ENCODE measurements at regions not wholly inside any gene's neighbourhood (a gene's known extent, or its start where the extent isn't known, plus 50 kb on each side); places are given as distances from the start of the nearest gene placed in this dataset.
"Not testable (repeated sequence)": the region's sequence is repeated elsewhere in the genome, so short reads cannot be mapped to it uniquely, and the experiment has no call there.

DNA sequence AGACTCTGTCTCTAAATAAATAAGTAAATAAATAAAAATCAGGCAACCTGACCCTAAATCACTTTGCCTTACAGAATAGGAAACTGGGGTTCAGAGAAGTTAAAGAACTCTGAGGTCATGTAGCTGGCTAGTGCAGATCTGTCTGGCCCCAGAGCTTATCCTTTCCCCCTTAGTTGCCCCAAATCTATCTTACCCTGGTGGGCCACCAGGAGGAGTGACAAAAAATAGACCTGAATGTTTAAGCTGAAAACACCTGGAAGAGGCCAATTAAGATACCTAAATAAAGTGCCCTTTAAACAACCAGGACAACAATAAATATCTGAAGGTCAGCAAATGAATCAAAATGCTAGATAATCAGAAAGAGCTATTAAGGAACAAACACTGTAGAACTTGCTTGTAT is 59.7 kb downstream of the TEX35 start:
- no peak for DNase-seq

DNA sequence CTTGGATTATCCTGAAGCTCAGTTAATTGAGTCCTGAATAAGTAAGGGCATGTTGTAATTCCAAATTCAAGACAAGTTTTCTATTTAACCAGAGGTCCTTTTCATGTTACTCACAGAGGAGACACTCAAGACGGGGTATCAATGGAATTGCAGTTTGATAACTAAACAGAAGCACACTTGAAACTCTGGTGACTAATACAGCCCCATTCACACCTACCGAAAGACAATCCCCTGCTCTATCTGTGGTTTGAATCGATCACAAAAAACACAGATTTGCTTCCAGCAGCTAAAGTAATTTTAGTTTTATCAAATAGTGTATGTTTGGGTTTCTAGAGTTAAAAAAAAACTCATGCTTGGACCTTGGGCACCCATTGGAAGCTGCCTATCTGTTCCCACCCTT is 60.4 kb downstream of the TEX35 start:
- DNase-seq, result no peak

DNA sequence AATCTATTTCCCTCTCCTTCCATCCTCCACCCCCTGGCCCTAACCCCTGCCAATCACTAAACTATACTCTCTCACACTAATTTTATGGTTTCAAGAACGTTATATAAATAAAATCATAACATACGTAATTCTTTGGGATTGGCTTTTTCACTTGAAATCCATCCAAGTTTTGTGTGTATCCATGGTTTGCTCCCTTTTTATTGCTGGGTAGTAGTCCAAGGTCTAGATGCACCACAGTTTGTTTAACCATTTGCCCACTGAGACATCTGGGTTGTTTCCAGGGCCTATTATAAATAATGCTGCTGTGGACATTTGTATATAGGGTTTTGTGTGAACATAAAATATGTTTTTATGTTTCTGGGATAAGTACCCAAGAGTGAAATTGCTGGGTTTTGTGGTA is 61.4 kb downstream of the TEX35 start:
- DNase-seq, result no peak

DNA sequence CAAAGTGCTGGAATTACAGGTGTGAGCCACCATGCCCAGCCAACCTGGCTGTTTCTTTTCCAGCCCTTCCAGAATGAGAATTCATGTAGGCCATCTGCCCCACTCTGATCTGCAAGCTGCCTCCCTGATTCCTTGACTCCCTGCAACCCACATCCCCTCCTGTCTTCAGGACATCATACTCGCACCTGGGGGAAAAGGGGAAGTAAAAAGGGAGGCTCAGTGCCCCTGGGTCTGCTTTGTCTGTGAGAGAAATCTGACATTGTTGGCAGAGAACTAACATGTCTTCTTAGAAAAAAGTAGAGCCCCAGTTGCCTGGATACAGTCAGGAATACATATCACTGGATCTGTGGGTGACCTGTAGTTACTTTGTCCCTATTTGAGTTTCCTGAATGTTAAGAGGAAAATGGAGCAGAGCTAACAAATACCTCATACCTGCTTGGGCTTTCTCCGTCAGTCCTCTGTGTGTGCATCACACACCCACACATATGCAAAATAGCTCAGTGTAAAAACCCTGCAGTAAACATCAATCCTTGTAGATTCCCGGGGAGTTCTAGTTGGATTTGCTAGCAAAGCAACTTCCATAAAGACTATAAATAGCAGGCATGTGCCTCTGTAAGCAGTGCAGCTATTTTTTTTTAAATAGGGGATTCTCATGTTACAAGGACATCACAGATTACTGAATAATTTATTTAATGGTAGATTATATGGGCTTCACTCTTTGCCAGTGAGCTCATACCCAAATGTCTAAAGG is 62.9 kb downstream of the TEX35 start:
- DNase-seq, result no peak

DNA sequence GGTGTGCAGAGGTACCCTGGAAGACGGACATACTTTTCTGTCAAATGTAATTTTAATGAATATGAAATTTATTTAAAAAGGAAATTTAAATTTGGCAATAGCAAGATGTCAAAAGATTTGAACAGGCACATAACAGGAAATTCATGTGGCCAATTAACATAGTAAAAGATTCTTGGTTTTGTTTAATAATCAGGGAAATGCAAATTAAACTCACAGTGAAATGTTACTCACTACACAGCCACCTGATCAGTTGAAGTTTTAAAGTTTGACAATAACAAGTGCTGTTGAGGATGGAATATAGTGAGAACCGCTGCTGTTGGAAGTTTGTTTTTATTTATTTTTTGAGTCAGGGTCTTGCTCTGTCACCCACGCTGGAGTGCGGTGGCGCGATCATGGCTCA is 63.9 kb downstream of the TEX35 start:
- no peak for DNase-seq

DNA sequence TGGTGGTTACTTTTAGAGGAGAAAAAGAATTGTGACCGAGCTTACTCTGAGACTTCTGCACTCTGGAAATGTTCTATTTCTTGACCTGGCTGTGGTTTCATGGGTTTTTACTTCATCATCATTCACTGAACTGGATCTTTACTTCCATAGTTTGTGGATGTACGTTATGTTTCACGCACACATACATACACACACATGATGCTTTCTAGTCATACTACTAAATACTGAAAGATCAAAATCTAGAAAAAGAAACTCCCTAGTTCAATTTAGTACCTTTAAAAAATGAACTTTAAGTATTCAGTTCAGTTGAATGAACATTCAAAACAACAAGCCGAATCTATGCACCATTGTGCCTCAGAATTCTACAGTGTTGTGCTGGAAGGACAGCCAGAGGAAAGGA is 65.0 kb downstream of the TEX35 start:
- DNase-seq, result no peak

DNA sequence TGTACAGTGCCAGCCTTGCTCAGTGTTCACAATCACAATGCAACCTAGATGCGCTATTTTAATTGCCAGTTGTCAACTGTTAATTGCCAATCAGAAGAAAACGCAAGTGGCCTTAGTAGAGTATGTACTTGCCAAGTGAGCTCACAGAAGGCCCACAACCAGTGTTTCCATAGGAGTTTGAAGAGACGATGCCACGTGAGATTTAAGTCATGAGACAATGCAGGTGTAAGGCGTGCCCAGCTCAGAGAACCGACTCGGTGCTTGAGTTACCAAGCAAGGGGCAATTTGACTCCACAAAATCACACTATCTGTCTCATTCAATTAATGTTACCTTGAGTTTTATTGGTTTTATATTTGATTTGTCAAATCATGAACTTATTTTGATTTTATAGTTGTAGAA is 65.6 kb downstream of the TEX35 start:
- DNase-seq, result no peak

DNA sequence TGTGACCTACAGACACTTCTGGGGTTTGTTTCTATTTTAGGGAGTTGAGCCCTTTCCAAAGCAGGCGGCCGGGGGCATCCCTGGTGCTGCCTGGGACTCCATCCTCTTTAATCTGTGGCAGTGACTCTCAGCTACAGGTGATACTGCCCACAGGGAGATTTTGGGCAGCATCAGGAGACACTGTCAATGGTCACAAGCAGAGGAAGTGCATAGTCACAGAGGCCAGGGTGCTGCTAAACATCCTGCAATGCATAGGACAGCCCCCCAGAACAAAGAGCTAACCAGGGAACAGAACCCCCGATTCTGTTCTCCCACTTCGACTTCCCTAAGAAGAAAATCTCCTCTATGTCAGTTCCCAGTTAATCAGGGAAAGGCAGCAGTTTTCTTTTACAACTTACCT is 66.2 kb downstream of the TEX35 start:
- no peak for DNase-seq

DNA sequence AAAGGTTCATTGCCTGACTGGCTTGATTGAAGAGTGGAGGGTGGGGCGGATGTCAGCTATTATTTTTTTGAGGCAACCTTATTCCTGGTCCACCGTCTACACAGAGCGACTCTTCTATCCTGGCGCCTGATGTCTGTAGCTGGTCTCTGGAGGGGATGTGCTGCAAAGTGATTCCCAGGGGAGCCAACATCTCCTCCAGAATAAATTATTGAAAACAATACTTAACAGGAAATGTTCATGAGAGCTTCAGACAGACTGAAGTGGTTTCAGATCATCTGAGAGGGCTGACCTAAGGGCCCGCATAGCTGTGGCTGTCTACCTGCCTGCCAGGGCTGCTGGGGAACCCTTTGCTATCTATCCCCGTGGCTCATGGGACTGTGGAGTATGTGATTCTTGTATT is 66.7 kb downstream of the TEX35 start:
- no peak for DNase-seq

DNA sequence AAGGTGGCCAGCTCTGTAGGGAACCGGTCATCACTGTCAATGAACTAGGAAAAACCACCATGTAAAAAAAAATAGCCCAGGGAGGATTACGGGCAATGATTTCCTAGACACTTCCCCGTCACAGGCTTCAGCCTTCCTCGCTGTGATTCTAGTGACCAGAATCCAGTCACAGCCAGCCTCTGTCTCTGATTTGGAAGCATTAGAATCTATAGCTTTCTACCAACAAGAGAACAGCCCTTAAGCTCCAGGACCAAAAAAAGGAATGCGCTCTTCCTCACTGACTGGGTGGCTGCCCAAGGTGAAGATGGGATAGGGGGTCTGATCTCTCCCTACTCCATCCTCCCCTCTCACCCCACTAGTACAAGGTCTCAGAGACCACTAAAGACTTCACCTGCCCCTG is 67.2 kb downstream of the TEX35 start:
- DNase-seq, result no peak

DNA sequence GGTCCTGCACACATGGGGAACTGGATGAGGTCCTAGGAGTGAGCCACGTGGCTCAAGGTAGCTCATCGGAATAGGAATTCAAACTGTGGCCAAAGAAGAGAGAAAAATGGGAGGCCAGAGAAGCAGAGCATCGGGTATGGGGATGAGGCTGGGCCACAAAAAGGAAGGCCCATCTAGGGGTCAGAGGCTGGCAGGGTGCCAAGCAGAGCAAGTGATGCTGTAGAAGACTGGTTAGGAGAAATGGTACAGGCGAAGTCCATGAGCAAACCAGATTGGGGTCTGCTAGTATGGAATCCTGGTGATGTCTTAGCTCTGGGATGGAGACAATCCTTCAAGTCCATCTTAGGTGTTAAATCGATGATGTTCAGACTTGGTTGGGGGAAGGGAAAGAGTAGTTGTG is 68.0 kb downstream of the TEX35 start:
- DNase-seq, result no peak

DNA sequence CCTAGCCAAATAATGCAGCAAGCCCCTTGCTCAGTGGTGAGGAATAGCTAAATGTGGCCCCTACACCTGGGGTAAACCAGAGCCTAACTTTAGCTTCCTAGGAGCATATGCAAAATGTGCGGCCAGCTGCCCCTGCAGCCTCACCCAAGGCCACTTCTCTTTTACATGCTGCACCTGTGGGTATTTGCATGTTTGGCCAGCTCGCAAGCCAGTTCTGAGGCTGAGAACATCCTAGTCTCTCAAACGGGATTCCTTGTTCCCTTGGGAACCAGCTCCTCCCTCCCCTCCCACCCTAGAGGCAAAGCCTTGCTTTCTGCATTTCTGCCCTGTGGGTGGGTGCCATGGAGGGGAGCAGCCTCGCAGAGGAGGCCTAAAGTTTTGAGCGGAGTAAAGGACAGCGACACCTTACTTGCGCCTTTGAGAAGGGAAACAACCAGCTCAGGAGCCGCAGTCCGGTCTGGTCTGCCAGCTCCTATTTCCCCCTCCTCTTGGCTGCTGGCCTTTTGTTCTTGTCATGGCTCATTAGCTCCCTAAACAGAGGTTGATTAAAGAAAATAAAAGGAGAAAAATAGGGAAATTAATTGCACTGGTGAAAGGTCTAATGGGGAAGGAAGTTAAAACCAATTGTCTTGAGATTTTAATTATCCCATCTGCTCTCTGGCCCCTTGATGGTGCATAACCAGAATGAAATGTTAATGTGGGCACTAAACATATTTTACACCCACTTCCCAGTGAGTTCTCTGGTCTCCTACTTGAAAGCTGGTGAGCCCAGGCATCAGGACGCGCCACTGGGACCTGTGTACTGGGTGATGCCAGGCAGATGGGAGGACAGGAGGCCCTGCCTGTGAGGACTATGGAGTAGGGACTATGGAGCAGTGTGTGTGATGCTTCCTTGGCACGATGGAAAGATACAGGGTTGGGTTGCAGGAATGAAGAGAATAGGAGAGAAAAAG is 68.7 kb downstream of the TEX35 start:
- DNase-seq, result peak in 1 of 2 experiments; percentile 53

DNA sequence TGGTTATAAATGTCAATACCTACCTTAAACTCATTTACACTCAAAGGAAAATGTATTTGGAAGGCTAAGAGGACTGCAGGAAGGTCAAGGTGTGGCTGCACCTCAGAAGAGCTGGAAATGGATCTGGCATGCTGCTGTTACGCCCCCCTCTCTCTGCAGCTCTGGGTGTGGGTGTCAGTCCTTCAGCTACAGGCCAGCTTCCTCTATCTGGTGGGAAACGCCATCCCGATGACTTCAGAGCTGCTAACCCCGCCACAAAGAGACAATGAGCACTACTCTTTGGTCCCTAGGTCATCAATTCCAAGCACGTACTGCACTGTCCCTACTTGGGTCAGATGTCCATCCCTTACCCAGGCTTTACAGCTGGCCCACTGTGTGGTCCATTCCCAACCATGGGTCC is 74.2 kb downstream of the TEX35 start:
- DNase-seq, result no peak

DNA sequence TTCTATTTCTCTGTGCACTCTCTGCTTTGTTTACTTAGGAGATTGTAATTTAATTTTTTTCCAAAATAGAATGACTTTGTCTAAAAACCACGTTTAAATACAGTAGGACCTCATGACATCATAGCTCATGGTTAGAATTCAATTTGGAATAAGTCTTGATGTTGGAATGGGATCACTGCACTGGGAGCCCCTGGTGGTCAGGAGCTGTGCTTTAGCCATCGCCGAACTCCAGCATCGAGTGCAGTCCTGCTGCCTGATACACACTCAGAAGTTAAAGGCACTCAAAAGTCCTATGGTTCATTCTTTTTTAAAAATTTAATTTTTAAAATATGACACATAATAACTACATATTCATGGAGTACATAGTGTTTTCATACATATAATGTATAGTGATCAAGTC is 75.1 kb downstream of the TEX35 start:
- no peak for DNase-seq

DNA sequence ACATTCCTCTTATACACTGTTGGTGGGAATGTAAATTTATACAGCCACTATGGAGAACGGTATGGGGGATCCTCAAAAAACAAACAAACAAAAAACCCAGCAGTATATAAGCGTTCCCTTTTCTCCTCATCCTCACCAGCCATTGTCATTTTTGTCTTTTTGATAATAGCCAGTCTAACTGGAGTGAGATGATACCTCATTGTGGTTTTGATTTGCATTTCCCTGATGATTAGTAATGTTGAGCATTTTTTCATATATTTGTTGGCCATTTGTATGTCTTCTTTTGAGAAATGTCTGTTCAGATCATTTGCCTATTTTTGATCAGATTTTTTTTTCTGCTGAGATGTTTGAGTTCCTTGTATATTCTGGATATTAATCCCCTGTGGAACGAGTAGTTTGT is 76.1 kb downstream of the TEX35 start:
- not testable (repeated sequence) for DNase-seq

DNA sequence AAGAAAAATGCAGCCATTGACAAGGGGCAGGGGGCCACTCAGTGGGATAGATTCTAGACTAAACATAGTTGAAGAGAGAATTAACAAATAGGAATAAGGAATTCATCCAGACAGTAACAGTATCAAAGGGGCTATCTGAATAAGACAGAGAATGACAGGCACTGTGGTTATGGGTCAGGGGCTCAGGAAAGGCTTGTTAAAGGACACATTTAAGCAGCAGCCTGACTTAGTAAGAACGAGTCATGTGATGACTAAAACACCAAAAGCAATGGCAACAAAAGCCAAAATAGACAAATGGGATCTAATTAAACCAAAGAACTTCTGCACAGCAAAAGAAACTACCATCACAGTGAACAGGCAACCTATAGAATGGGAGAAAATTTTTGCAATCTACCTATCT is 78.9 kb downstream of the TEX35 start:
- not testable (repeated sequence) for DNase-seq

DNA sequence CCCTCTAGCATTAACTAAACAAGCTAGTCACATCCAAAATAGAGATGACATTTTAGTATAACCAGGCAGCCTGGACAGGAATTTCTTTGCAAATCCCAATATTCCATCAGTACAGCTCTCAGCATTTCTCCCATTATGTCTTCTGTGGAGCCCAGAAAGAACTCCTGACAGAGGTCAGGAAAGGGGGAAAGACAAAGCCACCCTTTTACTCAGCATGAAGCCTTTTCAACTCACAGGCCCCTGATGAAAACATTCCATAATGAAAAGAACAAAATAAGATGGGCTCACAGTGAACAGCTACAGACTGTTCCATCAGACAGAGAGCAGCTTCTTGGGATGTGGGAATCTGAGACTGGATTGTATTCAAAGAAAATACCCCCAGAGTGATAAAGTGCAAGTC is 80.6 kb downstream of the TEX35 start:
- no peak for DNase-seq

DNA sequence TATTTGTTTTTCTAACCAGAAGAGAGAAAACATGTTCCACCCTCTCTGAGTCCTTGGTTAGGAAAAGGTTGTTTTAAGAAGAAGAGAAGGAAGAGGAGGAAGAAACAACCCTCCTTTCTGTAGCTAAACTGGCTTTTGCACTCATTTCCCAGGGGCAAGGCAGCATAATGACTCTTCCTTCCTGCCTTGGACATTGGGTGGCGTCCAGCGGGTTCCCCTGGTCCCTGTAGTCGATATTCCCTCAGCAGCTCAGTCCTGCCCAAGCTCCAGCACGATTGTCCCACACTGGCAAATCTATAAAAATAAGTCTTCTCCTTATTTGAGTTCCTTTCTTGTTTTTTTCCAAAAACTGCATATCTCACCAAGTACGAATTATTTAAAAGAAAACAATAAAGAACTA is 81.2 kb downstream of the TEX35 start:
- DNase-seq, result no peak

DNA sequence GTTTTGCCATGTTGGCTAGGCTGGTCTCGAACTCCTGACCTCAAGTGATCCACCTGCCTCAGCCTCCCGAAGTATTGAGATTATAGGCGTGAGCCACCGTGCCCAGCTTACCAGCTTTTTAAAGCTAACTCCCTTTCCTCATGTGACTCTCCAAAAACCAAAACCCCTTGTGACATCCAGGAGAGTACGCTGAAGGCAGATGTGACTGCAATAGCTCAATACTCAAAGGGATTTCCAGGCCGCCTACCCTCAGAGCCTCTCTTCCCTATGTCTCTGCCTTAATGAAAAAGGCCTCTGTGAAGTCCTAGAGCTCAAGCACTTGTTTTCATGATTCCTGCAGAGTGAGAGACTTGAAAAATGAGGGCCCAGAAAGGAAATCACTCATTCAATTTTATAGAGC is 82.6 kb downstream of the TEX35 start:
- no peak for DNase-seq

DNA sequence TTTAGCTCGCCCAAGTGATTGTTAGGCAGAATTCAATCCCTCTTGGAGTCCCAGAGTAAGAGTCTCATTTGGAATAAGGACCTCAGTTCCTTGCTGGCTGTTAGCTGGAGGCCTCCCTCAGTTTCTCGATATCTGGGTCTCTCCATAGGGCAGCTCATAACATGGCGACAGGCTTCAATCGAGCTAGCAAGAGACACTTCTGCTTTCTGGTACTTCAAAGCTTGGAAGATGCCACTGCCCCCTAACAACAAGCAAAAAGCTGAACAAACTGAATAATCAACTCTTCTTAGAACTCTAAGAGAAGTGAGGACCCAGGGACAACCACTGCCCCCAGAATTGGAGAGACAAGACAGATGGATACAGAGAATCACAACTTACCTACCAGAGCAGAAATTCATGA is 86.2 kb downstream of the TEX35 start:
- DNase-seq, result no peak

DNA sequence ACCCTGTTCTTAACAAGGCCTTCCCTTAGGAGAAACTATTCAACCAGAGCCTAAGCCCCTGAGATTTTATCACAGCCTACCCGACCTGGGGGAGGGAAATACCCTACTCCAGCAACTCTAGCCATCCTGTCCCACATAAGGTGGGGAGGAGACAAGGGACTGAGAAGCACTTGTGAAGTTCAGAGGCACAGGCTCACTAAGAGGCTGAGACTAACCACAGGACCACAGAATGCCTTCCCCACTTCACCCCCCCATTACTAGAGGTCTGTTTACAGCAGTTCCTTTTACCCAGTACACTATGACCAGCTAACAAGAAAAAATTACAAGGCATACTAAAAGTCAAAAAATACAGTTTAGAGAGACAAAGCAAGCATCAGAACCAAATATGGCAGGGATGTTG is 86.8 kb downstream of the TEX35 start:
- DNase-seq, result no peak

DNA sequence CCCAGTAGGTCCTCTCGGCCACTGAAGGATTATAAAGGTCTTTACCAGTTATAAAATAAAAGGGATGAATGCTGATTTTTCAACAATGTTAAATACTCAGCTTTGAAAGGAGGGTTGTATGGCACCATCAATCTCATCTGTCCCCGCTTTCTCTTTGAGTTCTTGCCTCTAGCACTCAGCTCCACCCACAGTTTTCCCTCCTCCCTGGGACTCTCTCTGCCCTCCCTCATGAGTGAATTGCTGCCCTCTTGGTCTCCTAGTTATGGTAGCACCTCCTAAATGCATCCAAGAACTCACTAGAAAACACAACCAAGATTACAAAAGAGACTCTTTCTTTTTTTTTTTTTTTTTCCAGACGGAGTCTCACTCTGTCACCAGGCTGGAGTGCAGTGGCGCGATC is 91.0 kb downstream of the TEX35 start:
- DNase-seq, result no peak

DNA sequence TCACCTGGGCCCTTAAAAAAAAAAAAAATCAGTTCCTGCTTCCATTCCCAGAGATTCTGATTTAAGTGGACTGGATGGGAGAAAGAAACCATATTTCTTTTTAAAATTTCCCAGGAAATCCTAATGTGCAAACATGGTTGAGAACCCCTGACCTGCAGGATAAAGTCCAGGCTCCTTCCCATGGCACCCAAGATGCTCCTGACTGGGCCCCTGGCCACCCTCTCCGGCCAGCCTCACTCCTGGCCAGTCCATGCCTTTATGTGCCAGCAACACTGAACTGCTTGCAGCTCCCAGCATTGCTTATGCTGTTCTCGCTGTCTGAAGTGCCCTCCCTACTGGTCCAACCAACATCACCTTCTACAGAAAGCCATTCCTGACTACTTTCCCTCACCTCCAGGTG is 93.9 kb downstream of the TEX35 start:
- no peak for DNase-seq

DNA sequence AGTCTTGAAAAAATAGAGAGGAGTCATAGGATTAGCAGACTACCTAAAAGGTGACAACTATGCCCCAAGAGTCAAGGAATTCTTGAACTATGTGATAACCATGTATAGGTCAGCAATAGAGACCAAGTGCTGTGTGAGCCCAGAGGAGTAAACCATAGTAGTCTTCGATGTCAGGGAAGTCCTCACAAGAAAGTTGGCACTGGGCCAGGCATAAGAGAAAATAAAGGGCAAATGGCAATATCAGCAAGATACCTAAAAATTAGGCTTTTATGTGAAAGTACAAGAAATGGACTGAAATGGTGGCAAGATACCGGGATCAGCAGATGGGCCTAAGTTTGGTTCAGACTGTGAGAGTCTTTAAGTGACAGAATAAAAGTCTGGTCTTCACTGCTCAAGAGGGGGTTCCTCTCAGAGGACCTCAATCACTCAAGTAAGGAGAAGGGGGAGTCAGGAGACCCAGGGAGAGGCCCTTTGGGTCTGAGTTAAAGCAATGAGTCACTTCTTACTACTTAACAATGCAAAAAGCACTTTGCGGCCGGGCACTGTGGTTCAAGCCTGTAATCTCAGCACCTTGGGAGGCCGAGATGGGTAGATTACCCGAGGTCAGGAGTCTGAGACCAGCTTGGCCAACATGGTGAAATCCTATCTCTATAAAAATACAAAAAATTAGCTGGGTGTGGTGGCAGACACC is 95.0 kb downstream of the TEX35 start:
- no peak for DNase-seq

Data from NCI-H446 (cell line).